HG03571 (cell line): ENCODE measurements at regions not wholly inside any gene's neighbourhood (a gene's known extent, or its start where the extent isn't known, plus 50 kb on each side); places are given as distances from the start of the nearest gene placed in this dataset.

Experiments used
- ATAC-seq: cut with Tn5 transposase; IDR thresholded peaks from one replicate; pipeline ENCODE4 v1.9.1; 2021; ENCODE audit not compliant: unreplicated experiment

DNA sequence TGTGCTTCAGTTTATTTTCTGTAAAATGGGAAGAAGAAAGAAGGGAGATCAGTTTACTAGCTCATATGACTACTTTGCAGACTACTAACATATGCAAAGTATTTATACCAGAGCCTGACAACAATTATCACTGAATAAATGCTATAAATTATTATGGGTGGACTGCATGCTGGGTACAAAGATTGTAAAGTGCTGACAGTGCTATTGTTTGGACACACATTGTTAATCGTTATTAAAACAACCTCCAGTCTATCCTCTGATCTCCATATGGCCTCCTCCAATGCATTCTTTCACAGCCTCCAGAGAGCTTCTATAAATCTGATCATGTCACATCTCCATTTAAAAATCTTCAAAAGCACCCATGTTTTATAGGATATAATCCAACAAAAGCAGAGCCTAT is 90.1 kb upstream of the HS3ST1 start:
- no peak for ATAC-seq

GRCh38 chr4:11514779-11515419 is 86.2 kb upstream of the HS3ST1 start:
- no peak for ATAC-seq

GRCh38 chr4:11514003-11514402 is 85.3 kb upstream of the HS3ST1 start:
- ATAC-seq, result no peak

GRCh38 chr4:11512871-11513270 is 84.2 kb upstream of the HS3ST1 start:
- ATAC-seq, result no peak

GRCh38 chr4:11511321-11511720 is 82.6 kb upstream of the HS3ST1 start:
- ATAC-seq, result no peak

DNA sequence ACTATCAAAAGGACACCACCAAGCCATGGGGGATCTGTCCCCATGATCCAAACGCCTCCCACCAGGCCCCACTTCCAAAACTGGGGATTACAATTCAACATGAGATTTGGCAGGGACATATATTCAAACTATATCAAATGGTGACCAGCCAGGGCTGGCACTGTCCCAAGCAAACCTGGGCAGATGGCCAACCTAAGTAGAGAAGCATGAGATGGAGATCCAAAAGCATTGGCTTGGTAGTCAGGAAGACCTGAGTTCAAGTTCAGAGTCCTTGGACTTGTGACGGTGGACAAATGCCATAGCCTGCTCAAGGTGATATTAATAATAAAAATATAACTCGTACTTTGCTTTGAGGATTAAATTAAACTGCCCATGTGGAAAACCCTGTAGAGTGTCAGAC is 79.2 kb upstream of the HS3ST1 start:
- ATAC-seq, result no peak

DNA sequence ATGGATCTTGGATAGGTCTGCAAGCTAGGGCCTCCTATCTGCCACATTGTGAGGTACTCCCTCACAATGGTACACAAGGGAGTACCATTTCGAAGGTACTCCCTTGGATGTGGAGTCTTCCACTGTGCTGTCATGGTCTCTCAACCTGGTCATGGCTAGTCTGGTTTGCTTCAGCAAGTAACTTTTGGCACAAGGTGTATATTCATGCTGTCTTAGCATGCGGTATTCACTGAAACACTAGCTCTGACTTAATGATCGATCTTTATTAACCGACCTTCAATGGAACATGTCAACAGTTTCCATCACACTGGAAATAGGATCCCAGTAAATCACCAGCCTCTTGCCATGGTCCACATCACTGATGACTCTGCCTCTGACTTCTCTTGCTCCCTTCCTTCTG is 77.5 kb upstream of the HS3ST1 start:
- no peak for ATAC-seq

GRCh38 chr4:11505221-11505971 is 76.7 kb upstream of the HS3ST1 start:
- no peak for ATAC-seq

- no peak for ATAC-seq
Measured at GRCh38 chr4:11503166-11503565, 74.5 kb upstream of the HS3ST1 start.

DNA sequence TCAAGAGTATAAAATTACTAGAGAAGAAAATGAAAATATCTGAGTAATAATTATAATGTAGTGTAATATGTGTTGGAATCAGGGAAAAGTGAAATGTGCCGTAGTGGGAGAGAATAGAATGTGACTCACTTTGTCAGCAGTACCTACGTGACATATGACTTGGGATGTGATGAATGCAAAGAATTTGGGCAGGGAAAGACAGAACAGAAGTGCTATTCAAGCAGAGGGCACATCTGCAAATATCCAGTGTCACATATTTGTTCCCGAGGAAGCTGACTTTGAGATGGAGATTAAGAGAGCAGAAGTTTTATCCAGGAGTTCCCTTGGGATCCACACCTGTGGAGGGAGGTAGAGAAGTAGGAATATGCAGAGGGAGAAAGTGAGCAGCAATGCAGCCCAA is 69.3 kb upstream of the HS3ST1 start:
- no peak for ATAC-seq

DNA sequence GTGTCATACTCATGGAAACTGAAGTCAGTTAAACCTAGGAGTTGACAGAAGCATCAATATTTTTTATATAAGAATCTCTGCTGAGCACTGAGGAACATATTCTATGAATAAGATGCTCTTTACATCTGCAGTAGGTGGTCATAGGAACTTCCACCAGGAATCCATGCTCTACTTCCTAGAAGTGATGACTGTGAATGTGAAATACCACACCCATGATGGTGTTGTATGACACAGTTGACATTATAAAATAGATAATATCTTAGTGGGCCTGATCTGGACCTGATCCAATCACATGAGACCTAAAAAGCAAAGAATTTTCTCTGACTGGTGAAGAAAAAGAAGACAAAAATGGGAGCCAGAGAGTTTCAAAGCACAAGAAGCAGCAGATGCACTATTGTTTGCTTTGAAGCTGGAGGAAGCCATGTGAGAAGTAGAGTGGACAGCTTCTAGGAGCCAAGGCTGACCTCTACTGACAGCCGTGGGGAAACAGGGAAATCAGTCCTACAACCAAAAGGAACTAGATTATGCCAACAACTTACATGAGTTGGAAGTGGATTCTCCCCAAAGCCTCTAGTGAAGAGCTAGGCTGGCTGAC is 68.6 kb upstream of the HS3ST1 start:
- no peak for ATAC-seq

GRCh38 chr4:11496351-11496829 is 67.7 kb upstream of the HS3ST1 start:
- no peak for ATAC-seq

DNA sequence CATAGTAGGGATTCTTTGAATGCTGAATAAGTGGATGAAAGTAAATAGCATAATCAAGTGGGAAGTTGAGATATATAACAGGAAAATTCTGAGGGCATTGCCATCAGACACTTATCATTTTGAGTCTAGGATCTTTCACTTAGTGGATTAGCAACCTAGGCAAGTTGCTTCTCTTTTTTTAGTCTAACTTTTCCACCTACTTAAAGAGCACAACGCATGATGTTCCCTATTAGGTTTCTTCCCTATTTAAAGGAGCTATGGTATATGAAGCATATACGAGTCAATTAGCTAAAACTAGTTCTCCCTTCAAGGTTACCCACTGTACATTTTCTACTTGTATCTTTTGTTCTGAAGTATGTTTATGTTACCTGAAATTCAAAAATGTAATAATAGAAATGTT is 67.1 kb upstream of the HS3ST1 start:
- no peak for ATAC-seq

DNA sequence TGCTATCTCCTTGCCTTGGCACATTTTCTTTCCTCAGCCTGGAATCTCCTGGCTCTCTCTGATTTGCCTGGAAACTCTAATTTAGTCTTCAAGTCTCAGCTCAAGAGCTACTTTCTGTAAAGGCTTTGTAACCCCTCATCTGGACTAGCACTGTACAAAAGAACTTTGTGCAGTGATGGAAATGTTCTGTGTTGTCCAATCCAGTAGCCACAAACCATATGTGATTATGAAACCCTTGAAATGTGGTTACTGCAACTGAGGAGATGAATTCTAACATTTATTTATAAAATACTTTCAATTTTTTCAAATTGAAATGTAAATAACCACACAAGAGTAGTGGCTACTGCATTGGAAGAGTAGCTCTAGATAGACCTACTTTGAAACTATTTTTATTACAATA is 66.6 kb upstream of the HS3ST1 start:
- no peak for ATAC-seq

DNA sequence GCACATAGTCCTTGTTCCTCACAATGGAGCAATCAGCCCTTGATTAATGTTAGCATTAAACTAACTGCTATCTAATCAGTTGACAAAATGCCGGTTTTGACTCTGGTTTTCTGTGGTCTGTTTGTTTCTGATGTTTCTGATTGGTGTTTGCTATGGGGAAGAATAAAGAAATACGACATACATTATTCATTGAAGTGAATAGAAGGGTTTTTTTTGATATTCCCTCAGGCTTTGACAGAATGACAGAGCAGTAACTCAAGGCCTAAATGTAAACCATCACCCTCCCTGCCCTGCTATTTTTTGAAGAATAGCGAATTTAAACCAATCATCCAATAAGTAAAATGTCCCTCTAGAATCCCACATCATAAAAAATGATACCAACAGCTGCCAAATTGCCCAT is 65.5 kb upstream of the HS3ST1 start:
- ATAC-seq, result no peak

DNA sequence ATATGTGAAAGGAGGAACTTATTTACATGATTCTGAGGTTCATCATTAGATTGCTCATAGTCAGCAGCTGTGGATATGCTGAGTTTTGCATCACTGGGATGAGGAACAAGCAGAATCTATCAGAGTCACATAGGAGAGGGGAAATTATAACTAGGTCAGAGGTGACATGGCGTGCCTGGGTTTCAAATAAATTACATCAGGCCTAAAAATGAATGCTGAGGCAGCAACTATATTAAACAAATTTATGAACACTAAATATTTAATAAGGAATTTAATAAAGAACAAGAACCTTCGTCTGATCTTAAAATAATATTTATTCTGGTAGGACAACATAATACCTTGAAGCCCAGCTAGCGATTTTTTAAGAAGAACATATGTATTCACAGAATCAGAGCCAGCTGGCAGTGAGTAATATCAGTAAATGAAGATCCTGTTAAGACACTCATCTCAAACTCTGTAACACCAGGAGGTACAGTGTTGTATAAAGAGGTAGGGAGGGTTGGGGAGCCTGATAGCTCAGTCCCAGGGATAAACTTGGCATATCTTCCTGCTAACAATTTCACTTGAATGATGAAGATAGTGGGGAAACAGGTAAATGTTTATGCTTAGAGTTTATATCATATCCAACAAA is 60.9 kb upstream of the HS3ST1 start:
- ATAC-seq, result no peak

DNA sequence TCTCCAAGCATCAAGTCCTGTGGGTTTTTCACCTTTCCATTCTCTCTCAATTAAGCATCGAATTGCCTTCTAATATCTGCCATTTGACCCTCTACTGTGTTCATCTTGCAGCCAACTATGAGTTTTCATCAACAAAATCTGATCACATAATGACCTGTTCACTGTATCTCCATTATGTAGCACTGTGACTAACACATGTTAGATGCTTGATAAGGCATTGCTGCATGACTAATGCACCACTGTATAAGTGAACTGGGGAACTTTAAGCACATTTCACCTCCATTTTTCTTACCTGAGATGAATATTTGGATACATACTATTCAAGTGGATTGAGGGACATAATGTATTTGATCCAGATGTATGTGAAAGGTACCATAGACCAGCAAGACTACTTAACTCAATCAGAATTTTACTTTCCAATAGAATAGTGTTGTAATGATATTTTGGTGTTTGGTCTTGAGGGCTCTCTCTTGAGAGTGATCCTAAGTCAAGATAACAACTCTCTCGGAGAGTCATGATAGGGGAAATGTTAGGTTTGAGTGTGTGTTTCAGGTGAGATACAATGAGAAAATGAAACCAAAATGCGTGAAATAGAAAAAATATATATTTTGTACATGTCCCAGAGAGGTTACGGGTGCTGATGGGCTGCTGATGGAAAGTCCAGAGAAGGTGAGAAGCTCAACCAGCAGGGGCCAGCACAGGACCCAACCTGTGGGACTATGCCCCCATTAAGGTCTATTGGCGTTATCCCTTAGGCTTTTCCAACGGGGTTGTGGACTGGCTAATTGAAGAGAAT is 60.2 kb upstream of the HS3ST1 start:
- no peak for ATAC-seq

DNA sequence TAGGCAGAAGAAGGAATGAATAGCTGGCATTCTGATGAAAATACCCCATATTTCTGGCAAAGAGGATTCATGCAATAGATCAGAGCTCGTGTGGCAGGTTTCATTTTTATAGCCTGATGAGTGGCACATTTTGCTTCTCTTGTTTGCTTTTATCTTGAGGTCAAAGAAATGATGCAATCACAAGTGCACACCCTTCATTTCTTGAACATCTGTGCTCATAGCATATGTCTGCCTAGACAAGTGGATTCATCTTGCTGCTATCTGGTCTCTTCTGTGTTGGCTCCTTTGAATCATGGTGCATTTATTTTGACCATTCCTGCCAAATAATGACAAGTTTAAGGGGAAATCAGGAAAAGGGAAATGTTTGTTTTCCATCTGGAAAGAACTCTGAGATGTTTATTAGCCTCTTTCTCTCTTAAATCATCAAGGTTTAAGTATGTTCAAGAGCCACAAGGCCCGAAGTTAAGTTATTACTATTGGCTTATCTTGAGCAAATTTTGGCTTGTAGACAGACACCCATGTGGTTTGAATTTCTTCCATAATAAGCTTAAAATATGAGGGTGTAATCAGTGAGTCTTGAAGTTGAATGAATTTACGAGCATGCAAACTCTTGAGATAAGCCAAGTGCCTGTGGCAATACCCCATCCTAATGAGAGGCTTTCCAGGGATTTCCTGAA is 59.3 kb upstream of the HS3ST1 start:
- no peak for ATAC-seq

DNA sequence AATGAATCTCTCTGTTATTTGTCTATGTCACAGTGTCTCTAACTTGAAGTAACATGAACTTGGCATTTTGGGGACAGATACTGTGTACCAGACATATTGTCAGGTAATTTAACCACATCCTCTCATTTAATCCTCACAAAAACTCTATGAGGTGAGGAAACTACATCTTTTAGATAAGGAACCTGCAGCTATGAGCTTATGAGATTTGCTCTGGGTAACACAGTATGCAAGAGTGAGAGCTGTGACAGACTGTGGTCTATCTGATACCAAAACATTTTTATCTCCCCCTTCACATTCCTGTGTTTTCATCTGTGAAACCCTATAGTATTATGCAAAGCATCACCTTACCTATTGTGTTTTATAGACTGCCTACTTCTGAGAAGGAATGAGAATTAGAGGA is 58.4 kb upstream of the HS3ST1 start:
- ATAC-seq, result no peak

DNA sequence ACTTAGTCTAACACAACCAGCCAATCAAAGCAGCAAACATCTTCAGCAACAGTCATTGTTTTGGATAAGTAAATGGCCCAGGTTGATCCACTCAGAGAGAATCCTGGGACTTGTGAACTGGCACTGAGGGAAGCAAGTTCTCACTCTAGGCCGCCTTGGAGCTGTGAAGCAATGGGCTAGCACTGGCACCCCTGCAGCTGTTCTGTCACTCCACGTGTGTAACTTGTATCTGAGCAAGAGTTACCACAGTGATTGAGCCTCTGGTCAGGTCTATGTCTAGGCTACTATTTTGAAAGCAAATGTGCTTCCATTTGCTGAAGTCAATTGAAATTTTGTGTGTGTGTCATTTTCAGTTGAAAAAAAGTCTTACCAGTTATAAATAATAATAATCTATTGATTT is 57.2 kb upstream of the HS3ST1 start:
- ATAC-seq, result no peak

GRCh38 chr4:11484531-11484930 is 55.8 kb upstream of the HS3ST1 start:
- no peak for ATAC-seq
